ENCODE measurements at regions not wholly inside any gene's neighbourhood (a gene's known extent, or its start where the extent isn't known, plus 50 kb on each side); places are given as distances from the start of the nearest gene placed in this dataset.

DNA sequence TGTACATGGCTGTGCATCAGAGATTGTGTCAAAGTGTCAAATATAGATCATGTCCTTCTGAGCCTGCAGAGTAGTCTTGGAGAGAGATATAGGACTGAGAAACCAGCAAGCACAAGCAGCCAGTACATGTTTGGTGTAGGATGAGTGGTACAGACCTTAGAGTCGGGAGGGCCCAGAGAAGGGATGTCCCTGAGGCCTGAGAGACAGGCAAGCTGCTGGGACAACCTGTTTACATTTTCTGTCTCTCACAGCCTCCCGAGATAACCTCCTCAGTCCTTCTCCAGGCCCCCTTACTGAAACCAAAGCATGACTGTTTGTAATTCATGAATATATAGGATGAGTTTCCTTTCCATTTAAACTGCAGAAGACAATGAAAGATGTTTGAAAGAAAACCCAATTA, 182.4 kb upstream of the STT3B start:
- DNase-seq (ENCODE audit: low read depth, low spot score) (no peak), ATAC-seq (no peak)
- H3K4me2 ChIP-seq (ENCODE audit: low read length): no peak overlapping the region
- no peaks in the 10 kb centered on the region for H3K4me1 ChIP-seq (ENCODE audit: control insufficient read depth in 1 of 2, insufficient read depth in 2 of 2, low read length in 2 of 2)
- H3K9me2 ChIP-seq (ENCODE audit: insufficient read depth): no peaks in the 10 kb centered on the region
- H3K9me3 ChIP-seq (ENCODE audit: control insufficient read depth in 1 of 2, insufficient read depth in 1 of 2, low read depth in 1 of 2, low read length in 2 of 2): no peaks in the 10 kb centered on the region
- ChIA-PET POLR2A (no interaction called here), CTCF (no interaction called here), RAD21 (ENCODE audit: low non-redundant PET in 1 of 2, low total read pairs in 2 of 2, uncharacterized antibody in 2 of 2, unreplicated experiment in 2 of 2) (no interaction called here)
- H3K4me3 ChIP-seq (replicated peaks in 1 of 2; ENCODE audit: low read depth in 1 of 2, low read length in 2 of 2): no peak overlapping the region
- intact Hi-C loops (cut with micrococcal nuclease): no loop called here
- no TSS peak for BruUV-seq (replicated peaks)
- no peaks in the 10 kb centered on the region for H3K36me3 ChIP-seq (ENCODE audit: control insufficient read depth in 1 of 2, insufficient read depth in 2 of 2, low read length in 2 of 2)
- H3K79me2 ChIP-seq (ENCODE audit: insufficient read depth, low read length): no peaks in the 10 kb centered on the region
- H3K9ac ChIP-seq (ENCODE audit: low read length): no peak overlapping the region
- no peaks in the 10 kb centered on the region for H3K27me3 ChIP-seq (ENCODE audit: insufficient read depth, low read length)
- H4K20me1 ChIP-seq (ENCODE audit: insufficient read depth): no peaks in the 10 kb centered on the region
- H2AFZ ChIP-seq (ENCODE audit: low read depth, low read length, poor library complexity, severe bottlenecking): no peak overlapping the region
- H3K27ac ChIP-seq (ENCODE audit: low read depth, low read length): no peak overlapping the region
- TF ChIP-seq POLR2A (IDR thresholded peaks at IDR 0.05; ENCODE audit: borderline replicate concordance, extremely low read depth, insufficient read depth, insufficient read length): no peak
- TF ChIP-seq, protein P1, sequence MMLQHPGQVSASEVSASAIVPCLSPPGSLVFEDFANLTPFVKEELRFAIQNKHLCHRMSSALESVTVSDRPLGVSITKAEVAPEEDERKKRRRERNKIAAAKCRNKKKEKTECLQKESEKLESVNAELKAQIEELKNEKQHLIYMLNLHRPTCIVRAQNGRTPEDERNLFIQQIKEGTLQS (IDR thresholded peaks at IDR 0.05): no peak
- no peak for TF ChIP-seq RAD21 (IDR thresholded peaks at IDR 0.05; ENCODE audit: low read depth)
- TF ChIP-seq POLR2AphosphoS5 (IDR thresholded peaks at IDR 0.05; ENCODE audit: low read depth, low read length): no peak
- no peak for TF ChIP-seq EZH2phosphoT487 (IDR thresholded peaks at IDR 0.05; ENCODE audit: borderline replicate concordance)
- no peak for TF ChIP-seq EGR1 (IDR thresholded peaks at IDR 0.05; ENCODE audit: low read depth)
- no peak for TF ChIP-seq YY1 (IDR thresholded peaks at IDR 0.05; ENCODE audit: extremely low read depth, insufficient replicate concordance, low read depth, low read length)

DNA sequence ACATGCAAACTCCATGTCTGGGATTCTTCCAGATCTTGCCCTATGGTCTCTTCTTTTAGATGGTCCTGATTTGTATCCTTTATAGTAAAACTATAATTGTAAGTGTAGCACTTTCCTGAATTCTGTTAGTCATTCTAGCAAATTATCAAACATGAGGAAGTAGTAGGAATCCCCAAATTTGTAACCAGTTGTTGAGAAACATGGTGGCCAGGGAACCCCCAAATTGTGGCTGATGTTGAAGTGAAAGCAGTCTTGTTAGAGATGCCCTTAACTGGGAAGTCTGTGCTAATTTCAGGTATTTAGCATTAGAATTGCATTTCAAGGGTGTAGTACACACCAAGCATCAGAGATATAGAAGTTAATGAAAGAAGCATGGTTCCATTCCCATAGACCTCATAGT, 180.4 kb upstream of the STT3B start:
- Histone ChIP-seq H3K27me3 (ENCODE audit: insufficient read depth, low read length) (no peaks in the 10 kb centered on the region), H3K4me1 (ENCODE audit: control insufficient read depth in 1 of 2, insufficient read depth in 2 of 2, low read length in 2 of 2) (peaks cover 0 to 8% of the 10 kb centered on the region in 2 experiments; a peak in 2 of 4 replicates), H3K9me2 (ENCODE audit: insufficient read depth) (no peaks in the 10 kb centered on the region), H3K4me2 (ENCODE audit: low read length) (no peak overlapping the region), H3K4me3 (replicated peaks in 1 of 2; ENCODE audit: low read depth in 1 of 2, low read length in 2 of 2) (no peak overlapping the region), H2AFZ (ENCODE audit: low read depth, low read length, poor library complexity, severe bottlenecking) (no peak overlapping the region), H3K79me2 (ENCODE audit: insufficient read depth, low read length) (no peaks in the 10 kb centered on the region), H3K36me3 (ENCODE audit: control insufficient read depth in 1 of 2, insufficient read depth in 2 of 2, low read length in 2 of 2) (no peaks in the 10 kb centered on the region), H3K9ac (ENCODE audit: low read length) (no peak overlapping the region), H3K27ac (ENCODE audit: low read depth, low read length) (no peak overlapping the region), H3K9me3 (ENCODE audit: control insufficient read depth in 1 of 2, insufficient read depth in 1 of 2, low read depth in 1 of 2, low read length in 2 of 2) (no peaks in the 10 kb centered on the region), H4K20me1 (ENCODE audit: insufficient read depth) (no peaks in the 10 kb centered on the region)
- BruUV-seq (replicated peaks): no TSS peak
- ChIA-PET RAD21 (ENCODE audit: low non-redundant PET in 1 of 2, low total read pairs in 2 of 2, uncharacterized antibody in 2 of 2, unreplicated experiment in 2 of 2) (no interaction called here), POLR2A (no interaction called here), CTCF (no interaction called here)
- DNase-seq (ENCODE audit: low read depth, low spot score): no peak
- intact Hi-C loops (cut with micrococcal nuclease): no loop called here
- no peak for ATAC-seq
- TF ChIP-seq SRF (IDR thresholded peaks at IDR 0.05; ENCODE audit: low read depth) (no peak), ELF1 (IDR thresholded peaks at IDR 0.05; ENCODE audit: borderline replicate concordance, low read depth) (no peak), JUND (IDR thresholded peaks at IDR 0.05) (no peak), SIN3A (IDR thresholded peaks at IDR 0.05; ENCODE audit: low read depth) (no peak), SP1 (IDR thresholded peaks at IDR 0.05; ENCODE audit: low read depth) (no peak)
- TF ChIP-seq, protein P2, sequence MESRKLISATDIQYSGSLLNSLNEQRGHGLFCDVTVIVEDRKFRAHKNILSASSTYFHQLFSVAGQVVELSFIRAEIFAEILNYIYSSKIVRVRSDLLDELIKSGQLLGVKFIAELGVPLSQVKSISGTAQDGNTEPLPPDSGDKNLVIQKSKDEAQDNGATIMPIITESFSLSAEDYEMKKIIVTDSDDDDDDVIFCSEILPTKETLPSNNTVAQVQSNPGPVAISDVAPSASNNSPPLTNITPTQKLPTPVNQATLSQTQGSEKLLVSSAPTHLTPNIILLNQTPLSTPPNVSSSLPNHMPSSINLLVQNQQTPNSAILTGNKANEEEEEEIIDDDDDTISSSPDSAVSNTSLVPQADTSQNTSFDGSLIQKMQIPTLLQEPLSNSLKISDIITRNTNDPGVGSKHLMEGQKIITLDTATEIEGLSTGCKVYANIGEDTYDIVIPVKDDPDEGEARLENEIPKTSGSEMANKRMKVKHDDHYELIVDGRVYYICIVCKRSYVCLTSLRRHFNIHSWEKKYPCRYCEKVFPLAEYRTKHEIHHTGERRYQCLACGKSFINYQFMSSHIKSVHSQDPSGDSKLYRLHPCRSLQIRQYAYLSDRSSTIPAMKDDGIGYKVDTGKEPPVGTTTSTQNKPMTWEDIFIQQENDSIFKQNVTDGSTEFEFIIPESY (IDR thresholded peaks at IDR 0.05; ENCODE audit: extremely low read depth, insufficient replicate concordance, low read length): no peak
- TF ChIP-seq, protein P3, sequence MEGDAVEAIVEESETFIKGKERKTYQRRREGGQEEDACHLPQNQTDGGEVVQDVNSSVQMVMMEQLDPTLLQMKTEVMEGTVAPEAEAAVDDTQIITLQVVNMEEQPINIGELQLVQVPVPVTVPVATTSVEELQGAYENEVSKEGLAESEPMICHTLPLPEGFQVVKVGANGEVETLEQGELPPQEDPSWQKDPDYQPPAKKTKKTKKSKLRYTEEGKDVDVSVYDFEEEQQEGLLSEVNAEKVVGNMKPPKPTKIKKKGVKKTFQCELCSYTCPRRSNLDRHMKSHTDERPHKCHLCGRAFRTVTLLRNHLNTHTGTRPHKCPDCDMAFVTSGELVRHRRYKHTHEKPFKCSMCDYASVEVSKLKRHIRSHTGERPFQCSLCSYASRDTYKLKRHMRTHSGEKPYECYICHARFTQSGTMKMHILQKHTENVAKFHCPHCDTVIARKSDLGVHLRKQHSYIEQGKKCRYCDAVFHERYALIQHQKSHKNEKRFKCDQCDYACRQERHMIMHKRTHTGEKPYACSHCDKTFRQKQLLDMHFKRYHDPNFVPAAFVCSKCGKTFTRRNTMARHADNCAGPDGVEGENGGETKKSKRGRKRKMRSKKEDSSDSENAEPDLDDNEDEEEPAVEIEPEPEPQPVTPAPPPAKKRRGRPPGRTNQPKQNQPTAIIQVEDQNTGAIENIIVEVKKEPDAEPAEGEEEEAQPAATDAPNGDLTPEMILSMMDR (IDR thresholded peaks at IDR 0.05 in 2 of 3, conservative IDR thresholded peaks at IDR 0.05 in 1 of 3; ENCODE audit: borderline replicate concordance in 1 of 3, insufficient read depth in 1 of 3, low read depth in 2 of 3, low read length in 2 of 3): no peak
- TF ChIP-seq, protein P1 (IDR thresholded peaks at IDR 0.05): no peak

Measured in HCT116 (cell line).